ENCODE measurements at regions not wholly inside any gene's neighbourhood (a gene's known extent, or its start where the extent isn't known, plus 50 kb on each side); places are given as distances from the start of the nearest gene placed in this dataset.

DNA sequence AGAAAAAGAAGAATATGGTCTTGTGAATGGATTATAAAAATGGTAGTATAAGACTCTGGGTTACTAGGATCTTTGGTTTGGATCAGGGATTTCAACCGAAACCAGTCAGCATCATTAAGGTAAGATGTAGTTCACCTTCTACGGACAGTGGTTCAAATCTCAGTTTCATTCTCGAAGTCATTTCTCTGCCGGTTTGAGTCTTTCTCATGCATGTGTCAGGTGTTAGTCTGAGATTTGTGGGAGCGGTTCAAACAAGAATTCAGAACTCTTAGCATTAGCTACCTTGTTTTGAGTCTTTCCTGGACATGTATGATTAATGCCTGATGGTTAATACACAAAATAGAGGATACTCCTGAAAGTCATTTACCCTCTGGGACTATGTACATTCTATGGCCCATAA, 735.9 kb upstream of the NUDT12 start:
- TF ChIP-seq POLR2A (IDR thresholded peaks at IDR 0.05), result no peak
- TF ChIP-seq, protein P1, sequence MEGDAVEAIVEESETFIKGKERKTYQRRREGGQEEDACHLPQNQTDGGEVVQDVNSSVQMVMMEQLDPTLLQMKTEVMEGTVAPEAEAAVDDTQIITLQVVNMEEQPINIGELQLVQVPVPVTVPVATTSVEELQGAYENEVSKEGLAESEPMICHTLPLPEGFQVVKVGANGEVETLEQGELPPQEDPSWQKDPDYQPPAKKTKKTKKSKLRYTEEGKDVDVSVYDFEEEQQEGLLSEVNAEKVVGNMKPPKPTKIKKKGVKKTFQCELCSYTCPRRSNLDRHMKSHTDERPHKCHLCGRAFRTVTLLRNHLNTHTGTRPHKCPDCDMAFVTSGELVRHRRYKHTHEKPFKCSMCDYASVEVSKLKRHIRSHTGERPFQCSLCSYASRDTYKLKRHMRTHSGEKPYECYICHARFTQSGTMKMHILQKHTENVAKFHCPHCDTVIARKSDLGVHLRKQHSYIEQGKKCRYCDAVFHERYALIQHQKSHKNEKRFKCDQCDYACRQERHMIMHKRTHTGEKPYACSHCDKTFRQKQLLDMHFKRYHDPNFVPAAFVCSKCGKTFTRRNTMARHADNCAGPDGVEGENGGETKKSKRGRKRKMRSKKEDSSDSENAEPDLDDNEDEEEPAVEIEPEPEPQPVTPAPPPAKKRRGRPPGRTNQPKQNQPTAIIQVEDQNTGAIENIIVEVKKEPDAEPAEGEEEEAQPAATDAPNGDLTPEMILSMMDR (IDR thresholded peaks at IDR 0.05), result no peak
